HepG2 (cell line): ENCODE measurements at regions not wholly inside any gene's neighbourhood (a gene's known extent, or its start where the extent isn't known, plus 50 kb on each side); places are given as distances from the start of the nearest gene placed in this dataset.

Source experiments
- AKNA ChIP-seq: sonication (generic); formaldehyde crosslinking; IDR thresholded peaks from 2 replicates; pipeline ENCODE4 v1.4.0; 2020; ENCODE audit warnings: missing genetic modification reagents, borderline replicate concordance
- ERF ChIP-seq: IDR thresholded peaks from 2 replicates; pipeline ENCODE4 v1.6.1; 2018; ENCODE audit warnings: missing biosample characterization, missing genetic modification reagents
- PATZ1 ChIP-seq: sonication (generic); formaldehyde crosslinking; IDR thresholded peaks from 2 replicates; pipeline ENCODE4 v1.4.0; 2020; ENCODE audit warnings: missing genetic modification reagents
- RXRA ChIP-seq: sonication (generic); formaldehyde crosslinking; IDR thresholded peaks from 2 replicates; pipeline ENCODE4 v1.5.1; 2020; ENCODE audit warnings: missing genetic modification reagents
- SOX5 ChIP-seq: IDR thresholded peaks from 2 replicates; pipeline ENCODE4 v1.6.1; 2016; ENCODE audit warnings: borderline replicate concordance
- SSRP1 ChIP-seq: IDR thresholded peaks from 2 replicates; pipeline ENCODE4 v1.6.1; 2016; ENCODE audit warnings: control low read depth
- TBL1XR1 ChIP-seq: fragments of 150-350 bp; IDR thresholded peaks from 2 replicates; pipeline ENCODE4 v1.6.1; 2014; ENCODE audit warnings: borderline replicate concordance, low read length; ENCODE audit not compliant: partially characterized antibody
- ZBED4 ChIP-seq: sonication (generic); formaldehyde crosslinking; IDR thresholded peaks from 2 replicates; pipeline ENCODE4 v1.4.0; 2020; ENCODE audit warnings: missing genetic modification reagents, borderline replicate concordance
- ZBTB8A ChIP-seq: sonication (generic); formaldehyde crosslinking; IDR thresholded peaks from 2 replicates; pipeline ENCODE4 v1.4.0; 2020; ENCODE audit warnings: mild to moderate bottlenecking, low read depth, missing genetic modification reagents, borderline replicate concordance
- ZNF160 ChIP-seq: sonication (generic); formaldehyde crosslinking; IDR thresholded peaks from 2 replicates; pipeline ENCODE4 v1.8.0; 2022; ENCODE audit warnings: mild to moderate bottlenecking, inconsistent platforms, missing genetic modification reagents
- ZNF3 ChIP-seq: IDR thresholded peaks from 2 replicates; pipeline ENCODE4 v1.7.0; 2017; ENCODE audit warnings: inconsistent platforms
- ZNF33A ChIP-seq: sonication (generic); formaldehyde crosslinking; IDR thresholded peaks from 2 replicates; pipeline ENCODE4 v1.5.1; 2020; ENCODE audit warnings: missing genetic modification reagents, mild to moderate bottlenecking, moderate library complexity, borderline replicate concordance
- ZNF512B ChIP-seq: sonication (generic); formaldehyde crosslinking; IDR thresholded peaks from 2 replicates; pipeline ENCODE4 v1.5.1; 2020; ENCODE audit warnings: missing genetic modification reagents, mild to moderate bottlenecking, borderline replicate concordance
- ZNF841 ChIP-seq: sonication (generic); formaldehyde crosslinking; IDR thresholded peaks from 2 replicates; pipeline ENCODE4 v1.8.1; 2023; ENCODE audit warnings: missing genetic modification reagents, borderline replicate concordance

GRCh38 chr17:72421128-72422092 is 300.6 kb downstream of the SOX9 start (continued):
- no peak for TF ChIP-seq AKNA
- TF ChIP-seq ZBTB8A (CRISPR knock-in tag), result no peak
- TF ChIP-seq ZNF841, result no peak
- TF ChIP-seq PATZ1 (CRISPR knock-in tag), result 0 out of 2 replicates have a peak, but pooled peaks have one; percentile 47
- no peak for TF ChIP-seq ZBED4 (CRISPR knock-in tag)
- TF ChIP-seq RXRA (CRISPR knock-in tag), result peak; percentile 81
- no peak for TF ChIP-seq ZNF512B (CRISPR knock-in tag)
- peak; percentile 87 for TF ChIP-seq ERF (CRISPR knock-in tag)
- TF ChIP-seq ZNF160, result 0 out of 2 replicates have a peak, but pooled peaks have one; percentile 72
- TF ChIP-seq ZNF33A (CRISPR knock-in tag), result 0 out of 2 replicates have a peak, but pooled peaks have one; percentile 69
- TF ChIP-seq ZNF3 (CRISPR knock-in tag), result no peak
- peak; percentile 11 for TF ChIP-seq TBL1XR1
- peak; percentile 86; the same call in 1 of the 2 replicates for TF ChIP-seq SSRP1 (CRISPR knock-in tag)
- TF ChIP-seq SOX5 (CRISPR knock-in tag), result peak; percentile 89
